GM18907 (cell line): ENCODE measurements at regions not wholly inside any gene's neighbourhood (a gene's known extent, or its start where the extent isn't known, plus 50 kb on each side); places are given as distances from the start of the nearest gene placed in this dataset.
"Not testable (repeated sequence)": the region's sequence is repeated elsewhere in the genome, so short reads cannot be mapped to it uniquely, and the experiment has no call there.

Source experiments
- ATAC-seq: cut with Tn5 transposase; IDR thresholded peaks from one replicate; pipeline ENCODE4 v1.9.1; 2021; ENCODE audit warnings: mild to moderate bottlenecking, moderate library complexity; ENCODE audit not compliant: unreplicated experiment

- no peak for ATAC-seq
These were observed 264.7 kb upstream of the ZRANB2 start for GRCh38 chr1:71345491-71345890.

- no peak for ATAC-seq
These were observed 263.0 kb upstream of the ZRANB2 start for GRCh38 chr1:71343686-71344416.

GRCh38 chr1:71339238-71339637, 258.4 kb upstream of the ZRANB2 start:
- ATAC-seq, result no peak

- no peak for ATAC-seq
These were observed 250.2 kb upstream of the ZRANB2 start for GRCh38 chr1:71330991-71331390.

- no peak for ATAC-seq
These were observed 243.9 kb upstream of the ZRANB2 start for GRCh38 chr1:71324671-71325267.

GRCh38 chr1:71312545-71312944, 231.7 kb upstream of the ZRANB2 start:
- no peak for ATAC-seq

- no peak for ATAC-seq
These were observed 230.5 kb upstream of the ZRANB2 start for GRCh38 chr1:71311376-71311775.

GRCh38 chr1:71307451-71307850, 226.6 kb upstream of the ZRANB2 start:
- ATAC-seq, result peak; percentile 80

- no peak for ATAC-seq
These were observed 223.3 kb upstream of the ZRANB2 start for GRCh38 chr1:71304125-71304524.

GRCh38 chr1:71303617-71304041, 222.8 kb upstream of the ZRANB2 start:
- no peak for ATAC-seq

GRCh38 chr1:71298633-71299032, 217.8 kb upstream of the ZRANB2 start:
- no peak for ATAC-seq

- ATAC-seq, result no peak
These were observed 215.8 kb upstream of the ZRANB2 start for GRCh38 chr1:71296551-71297134.

- no peak for ATAC-seq
These were observed 214.5 kb upstream of the ZRANB2 start for GRCh38 chr1:71295350-71295749.

- no peak for ATAC-seq
These were observed 213.3 kb upstream of the ZRANB2 start for GRCh38 chr1:71294178-71294577.

GRCh38 chr1:71292203-71292602, 211.4 kb upstream of the ZRANB2 start:
- ATAC-seq, result no peak

- ATAC-seq, result not testable (repeated sequence)
These were observed 209.8 kb upstream of the ZRANB2 start for GRCh38 chr1:71290506-71291237.

GRCh38 chr1:71285529-71285928, 204.7 kb upstream of the ZRANB2 start:
- ATAC-seq, result no peak

GRCh38 chr1:71276466-71276865, 195.6 kb upstream of the ZRANB2 start:
- no peak for ATAC-seq

GRCh38 chr1:71273334-71273733, 192.5 kb upstream of the ZRANB2 start:
- no peak for ATAC-seq

- no peak for ATAC-seq
These were observed 189.6 kb upstream of the ZRANB2 start for GRCh38 chr1:71270394-71270915.

GRCh38 chr1:71269818-71270217, 189.0 kb upstream of the ZRANB2 start:
- ATAC-seq, result no peak
